Mucosa of stomach (tissue), 1 donor: ENCODE measurements at regions not wholly inside any gene's neighbourhood (a gene's known extent, or its start where the extent isn't known, plus 50 kb on each side); places are given as distances from the start of the nearest gene placed in this dataset.

Source experiments
- H3K27me3 ChIP-seq: one replicate; pipeline ENCODE4 v1.7.0; 2013; ENCODE audit warnings: mild to moderate bottlenecking, low read length; ENCODE audit not compliant: control insufficient read depth, insufficient read depth
- H3K36me3 ChIP-seq: one replicate; pipeline ENCODE4 v1.7.0; 2013; ENCODE audit warnings: low read length; ENCODE audit not compliant: control insufficient read depth, insufficient read depth
- H3K4me1 ChIP-seq: one replicate; pipeline ENCODE4 v1.7.0; 2013; ENCODE audit warnings: mild to moderate bottlenecking, low read length; ENCODE audit not compliant: control insufficient read depth, insufficient read depth
- H3K4me3 ChIP-seq: one replicate; pipeline ENCODE4 v1.7.0; 2013; ENCODE audit warnings: low read length
- H3K9ac ChIP-seq: one replicate; pipeline ENCODE4 v1.7.0; 2013; ENCODE audit warnings: mild to moderate bottlenecking, low read length, moderate library complexity
- H3K9me3 ChIP-seq: one replicate; pipeline ENCODE4 v1.7.0; 2013; ENCODE audit warnings: mild to moderate bottlenecking, low read length, moderate library complexity; ENCODE audit not compliant: control insufficient read depth
- donor health status: Pancreatic carcinoma.

GRCh38 chr9:30964332-30964731 is 1420.1 kb upstream of the ACO1 start:
- Histone ChIP-seq H3K9me3 (no peaks in the 10 kb centered on the region), H3K9ac (no peak overlapping the region), H3K4me1 (no peaks in the 10 kb centered on the region)

DNA sequence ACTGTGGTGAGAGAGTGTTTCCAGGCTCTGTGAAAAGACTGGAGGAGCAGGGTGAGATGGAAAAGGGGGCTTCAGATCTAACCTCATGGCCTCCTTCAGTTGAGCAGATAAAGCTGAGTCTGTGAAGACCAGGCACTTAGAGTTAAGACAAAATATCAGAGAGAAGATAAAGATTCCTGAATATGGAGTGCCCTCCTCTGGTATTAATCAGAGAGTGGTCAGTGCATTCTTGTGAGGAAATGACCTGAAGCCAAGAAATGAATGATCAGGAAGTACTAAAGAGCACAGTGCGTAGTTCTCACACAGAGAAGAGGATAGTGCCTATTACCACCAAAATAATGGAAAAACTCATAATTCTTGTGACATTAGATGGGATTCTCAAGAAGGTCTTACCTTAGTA is 1417.0 kb upstream of the ACO1 start:
- Histone ChIP-seq H3K4me3 (no peak overlapping the region), H3K9me3 (no peaks in the 10 kb centered on the region), H3K27me3 (no peaks in the 10 kb centered on the region), H3K36me3 (no peaks in the 10 kb centered on the region), H3K9ac (no peak overlapping the region), H3K4me1 (no peaks in the 10 kb centered on the region)

More at GRCh38 chr9:30964332-30964731, 1420.1 kb upstream of the ACO1 start:
- Histone ChIP-seq H3K4me3 (no peak overlapping the region), H3K27me3 (no peaks in the 10 kb centered on the region), H3K36me3 (no peaks in the 10 kb centered on the region)

DNA sequence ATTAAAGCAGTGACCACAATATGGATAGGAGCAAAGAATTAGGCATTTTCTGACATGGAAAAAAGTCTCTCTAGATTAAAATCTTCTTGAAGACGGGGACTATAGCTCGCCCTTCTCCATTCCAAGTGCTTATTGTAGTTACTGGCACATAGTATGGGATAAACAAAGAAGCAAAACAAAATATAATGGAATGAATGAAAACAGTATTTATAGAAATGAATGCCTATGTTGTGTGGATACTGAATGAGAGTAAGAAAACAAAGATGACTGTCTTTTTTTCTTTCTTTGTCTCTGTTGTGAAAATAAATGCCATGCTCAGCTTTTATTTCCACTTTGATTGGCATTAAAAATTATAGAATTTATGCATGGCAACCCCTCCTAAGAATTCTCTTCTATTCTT is 1414.3 kb upstream of the ACO1 start:
- Histone ChIP-seq H3K9ac (no peak overlapping the region), H3K36me3 (no peaks in the 10 kb centered on the region), H3K27me3 (no peaks in the 10 kb centered on the region), H3K9me3 (no peaks in the 10 kb centered on the region), H3K4me3 (no peak overlapping the region), H3K4me1 (no peaks in the 10 kb centered on the region)

DNA sequence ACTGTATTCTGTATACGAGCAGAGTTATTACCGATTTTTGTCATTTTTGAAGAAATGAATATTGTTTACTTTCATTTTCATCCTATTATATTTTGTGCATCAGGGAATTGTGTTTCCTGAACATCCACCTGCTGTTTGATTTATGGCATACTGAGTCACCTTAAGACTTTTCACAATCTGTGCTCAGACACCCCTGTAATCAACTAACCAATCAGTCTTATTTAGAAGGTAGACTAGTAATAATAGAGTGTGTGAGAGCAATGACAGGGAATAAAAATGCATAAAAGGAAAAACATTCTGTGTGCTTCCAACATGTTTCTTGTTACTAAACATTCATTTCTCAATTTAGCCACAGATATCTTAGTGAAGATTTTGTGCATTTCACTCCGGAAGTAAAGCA is 1413.6 kb upstream of the ACO1 start:
- H3K9me3 ChIP-seq = no peaks in the 10 kb centered on the region
- H3K4me3 ChIP-seq = no peak overlapping the region
- no peaks in the 10 kb centered on the region for H3K27me3 ChIP-seq
- H3K9ac ChIP-seq = no peak overlapping the region
- H3K36me3 ChIP-seq = no peaks in the 10 kb centered on the region
- H3K4me1 ChIP-seq = no peaks in the 10 kb centered on the region

DNA sequence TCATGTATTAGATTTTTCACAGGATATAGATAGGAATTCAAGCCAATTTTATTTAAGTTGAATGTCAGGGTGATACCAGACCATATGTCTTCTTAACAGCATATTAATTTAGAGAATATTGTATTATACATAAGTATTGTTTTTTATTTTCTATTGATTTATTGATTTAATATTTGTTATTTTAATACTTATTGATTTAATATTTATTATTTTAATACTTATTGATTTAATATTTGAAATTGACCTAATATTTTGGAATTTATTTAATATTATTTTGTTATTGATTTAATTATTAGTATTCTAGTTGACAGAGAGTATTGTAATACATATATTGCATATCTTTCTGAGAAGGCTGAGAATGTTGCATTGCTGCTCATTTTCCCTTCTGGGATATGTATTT is 1411.8 kb upstream of the ACO1 start:
- no peaks in the 10 kb centered on the region for H3K4me1 ChIP-seq
- no peak overlapping the region for H3K9ac ChIP-seq
- no peaks in the 10 kb centered on the region for H3K36me3 ChIP-seq
- H3K9me3 ChIP-seq = no peaks in the 10 kb centered on the region
- no peak overlapping the region for H3K4me3 ChIP-seq
- no peaks in the 10 kb centered on the region for H3K27me3 ChIP-seq

DNA sequence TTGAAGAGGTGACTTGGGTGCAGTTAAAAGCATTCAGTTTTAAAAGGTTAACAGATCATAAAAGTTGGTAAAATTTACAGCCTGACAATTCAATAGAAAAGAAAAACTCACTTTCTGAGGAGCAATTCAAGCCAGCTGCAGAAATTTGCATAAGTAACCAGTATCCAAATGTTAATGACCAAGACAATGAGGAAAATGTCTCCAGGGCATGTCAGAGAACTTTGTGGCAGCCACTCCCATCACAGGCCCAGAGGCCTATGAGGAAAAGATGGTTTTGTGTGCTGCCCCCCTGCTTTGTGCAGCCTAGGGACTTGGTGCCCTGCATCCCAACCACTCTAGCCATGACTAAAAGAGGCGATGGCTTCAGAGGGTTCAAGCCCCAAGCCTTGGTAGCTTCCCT is 1406.5 kb upstream of the ACO1 start:
- Histone ChIP-seq H3K36me3 (no peaks in the 10 kb centered on the region), H3K4me3 (no peak overlapping the region), H3K9ac (no peak overlapping the region), H3K9me3 (no peaks in the 10 kb centered on the region), H3K27me3 (no peaks in the 10 kb centered on the region), H3K4me1 (no peaks in the 10 kb centered on the region)

DNA sequence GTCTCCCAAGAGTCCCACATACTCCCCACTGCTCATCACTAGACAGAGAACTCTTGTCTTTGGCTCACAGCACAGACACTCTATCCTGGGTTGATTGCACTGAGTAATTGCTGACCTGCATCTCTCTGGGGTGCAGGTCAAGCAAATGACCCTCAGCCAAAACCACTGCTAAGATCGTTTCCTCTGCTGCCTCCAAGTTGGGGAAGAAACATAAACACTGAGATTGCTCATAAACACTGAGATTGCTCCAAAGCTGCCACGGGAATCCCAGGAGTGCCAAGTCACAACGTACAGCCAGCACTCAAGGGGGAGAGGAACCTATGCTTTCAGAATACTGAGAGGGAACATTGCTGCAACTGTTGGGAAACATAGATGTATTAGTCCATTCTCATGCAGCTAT is 1402.1 kb upstream of the ACO1 start:
- H3K9ac ChIP-seq = no peak overlapping the region
- no peaks in the 10 kb centered on the region for H3K36me3 ChIP-seq
- no peak overlapping the region for H3K4me3 ChIP-seq
- no peaks in the 10 kb centered on the region for H3K4me1 ChIP-seq
- no peaks in the 10 kb centered on the region for H3K27me3 ChIP-seq
- H3K9me3 ChIP-seq = no peaks in the 10 kb centered on the region

DNA sequence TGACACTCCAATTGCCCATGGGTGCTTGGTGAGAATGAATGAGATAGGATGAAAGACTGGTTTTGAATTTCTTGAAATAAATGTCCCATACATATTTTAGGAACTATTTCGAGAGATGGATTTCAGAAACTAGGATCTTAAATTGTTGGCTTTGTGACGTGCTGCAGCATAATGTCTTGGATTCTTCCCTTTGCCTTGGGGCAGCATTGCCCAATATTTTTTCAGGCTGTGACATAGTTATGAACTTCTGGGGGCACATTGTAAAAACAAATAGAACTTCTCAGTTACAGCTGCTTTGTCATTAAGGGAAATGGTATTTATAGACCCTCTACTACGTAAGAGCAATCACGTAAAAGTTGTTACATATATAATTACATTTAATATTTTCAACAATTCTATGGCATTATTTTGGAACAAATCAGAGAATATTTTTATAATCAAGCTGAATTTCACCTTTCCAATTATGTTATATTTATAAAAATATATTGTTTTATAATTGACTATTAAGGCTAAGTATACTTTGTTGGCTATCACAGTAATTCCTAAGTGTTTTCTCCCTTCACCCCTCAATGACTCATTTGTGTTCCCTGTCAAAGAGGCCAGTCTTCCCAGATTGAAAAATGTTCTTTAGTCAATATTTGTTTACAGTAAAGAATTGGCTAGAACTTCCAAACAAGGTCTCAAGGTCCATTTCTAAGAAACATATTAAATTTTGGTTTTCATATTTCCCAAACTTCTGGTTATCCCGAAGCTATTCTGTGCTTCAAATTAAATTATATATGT is 1388.3 kb upstream of the ACO1 start:
- Histone ChIP-seq H3K9me3 (no peaks in the 10 kb centered on the region), H3K27me3 (no peaks in the 10 kb centered on the region), H3K4me3 (no peak overlapping the region), H3K9ac (no peak overlapping the region), H3K4me1 (peaks cover 7% of the 10 kb centered on the region), H3K36me3 (no peaks in the 10 kb centered on the region)

DNA sequence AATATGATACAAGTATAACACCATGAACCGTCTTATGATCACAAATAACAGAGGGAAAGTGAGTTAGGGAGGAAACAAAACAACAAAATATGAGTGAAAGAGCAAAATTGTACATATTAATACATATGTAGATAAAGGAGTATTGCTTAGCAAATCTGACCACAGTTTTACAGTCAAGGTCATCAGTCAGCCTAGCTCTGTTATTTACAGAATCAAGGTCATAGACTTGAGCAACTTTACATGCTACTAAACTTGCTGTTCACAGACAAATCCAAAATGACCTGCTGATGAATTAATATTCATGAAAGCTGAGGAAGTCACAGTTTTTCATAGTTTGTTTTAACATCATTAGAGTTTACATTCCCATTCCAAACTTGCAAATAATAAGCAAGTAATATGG is 1387.7 kb upstream of the ACO1 start:
- Histone ChIP-seq H3K36me3 (no peaks in the 10 kb centered on the region), H3K9me3 (no peaks in the 10 kb centered on the region), H3K4me3 (no peak overlapping the region), H3K27me3 (no peaks in the 10 kb centered on the region), H3K9ac (no peak overlapping the region), H3K4me1 (peaks cover 7% of the 10 kb centered on the region)

DNA sequence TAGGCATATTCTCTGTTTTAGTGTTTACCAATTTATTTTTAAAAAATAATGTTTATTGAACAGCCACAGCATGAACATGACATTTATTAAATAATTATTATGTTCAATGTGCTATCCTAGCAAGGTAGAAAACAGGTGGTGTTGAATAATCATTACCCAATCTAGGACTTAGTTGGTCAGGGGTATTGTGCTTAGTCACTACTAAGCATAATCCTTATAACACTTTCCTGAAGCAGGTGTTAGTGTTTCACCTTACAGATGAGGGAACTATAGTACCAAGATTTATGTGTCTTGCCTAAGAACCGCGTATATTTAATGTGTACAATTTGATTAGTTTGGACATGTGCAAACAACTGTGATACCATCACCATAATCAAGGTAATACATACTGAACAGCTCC is 1387.2 kb upstream of the ACO1 start:
- Histone ChIP-seq H3K4me3 (no peak overlapping the region), H3K9me3 (no peaks in the 10 kb centered on the region), H3K36me3 (no peaks in the 10 kb centered on the region), H3K27me3 (no peaks in the 10 kb centered on the region), H3K4me1 (peaks cover 7% of the 10 kb centered on the region), H3K9ac (no peak overlapping the region)

DNA sequence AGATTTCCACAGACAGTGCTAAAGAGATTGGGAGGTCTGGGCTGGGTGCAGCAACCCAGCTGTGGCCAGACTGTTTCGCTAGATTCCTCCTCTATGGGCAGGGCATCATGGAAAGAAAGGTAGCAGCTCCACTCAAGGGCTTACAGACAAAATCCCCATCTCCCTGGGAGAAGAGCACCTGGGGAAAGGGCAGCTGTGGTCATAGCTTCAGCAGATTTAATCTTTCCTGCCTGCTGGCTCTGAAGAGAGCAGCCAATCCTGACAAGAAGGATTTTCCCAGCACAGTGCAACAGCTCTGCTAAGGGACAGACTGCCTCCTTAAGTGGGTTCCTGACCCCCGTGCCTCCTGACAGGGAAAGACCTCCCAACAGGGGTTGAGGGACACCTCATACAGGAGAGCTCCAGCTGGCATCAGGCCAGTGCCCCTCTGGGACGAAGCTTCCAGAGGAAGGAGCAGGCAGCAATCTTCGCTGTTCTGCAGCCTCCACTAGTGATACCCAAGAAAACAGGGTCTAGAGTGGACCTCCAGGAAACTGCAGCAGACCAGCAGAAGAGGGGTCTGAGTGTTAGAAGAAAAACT is 1379.3 kb upstream of the ACO1 start:
- H3K27me3 ChIP-seq = no peaks in the 10 kb centered on the region
- no peaks in the 10 kb centered on the region for H3K4me1 ChIP-seq
- H3K9ac ChIP-seq = no peak overlapping the region
- no peaks in the 10 kb centered on the region for H3K9me3 ChIP-seq
- H3K36me3 ChIP-seq = no peaks in the 10 kb centered on the region
- H3K4me3 ChIP-seq = no peak overlapping the region

- Histone ChIP-seq H3K27me3 (no peaks in the 10 kb centered on the region), H3K4me1 (no peaks in the 10 kb centered on the region), H3K9ac (no peak overlapping the region), H3K36me3 (no peaks in the 10 kb centered on the region), H3K4me3 (no peak overlapping the region), H3K9me3 (no peaks in the 10 kb centered on the region)
Measured at GRCh38 chr9:31013371-31013770, 1371.1 kb upstream of the ACO1 start.
